A172 (cell line): ENCODE measurements at regions not wholly inside any gene's neighbourhood (a gene's known extent, or its start where the extent isn't known, plus 50 kb on each side); places are given as distances from the start of the nearest gene placed in this dataset.

Experiments used
- DNase-seq: peaks from one replicate; pipeline ENCODE4 v3.0.0-alpha.2; 2015; ENCODE audit warnings: low spot score

DNA sequence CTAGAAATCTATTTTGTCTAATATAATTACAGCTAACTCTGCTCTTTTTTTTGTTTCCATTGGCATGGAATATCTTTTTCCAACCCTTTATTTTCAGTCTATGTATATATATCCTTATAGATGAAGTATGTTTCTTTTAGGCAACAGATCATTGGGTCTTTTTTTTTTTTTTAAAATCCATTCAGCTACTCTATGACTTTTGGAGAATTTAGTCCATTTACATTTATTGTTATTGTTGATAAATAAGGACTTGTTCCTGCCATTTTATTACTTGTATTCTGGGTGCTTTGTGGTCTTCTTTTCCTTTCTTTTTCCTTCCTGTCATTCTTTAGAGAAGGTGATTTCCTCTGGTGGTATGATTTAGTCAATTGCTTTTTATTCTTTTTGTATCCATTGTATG lies 296.8 kb downstream of the SMARCA2 start:
- no peak for DNase-seq

DNA sequence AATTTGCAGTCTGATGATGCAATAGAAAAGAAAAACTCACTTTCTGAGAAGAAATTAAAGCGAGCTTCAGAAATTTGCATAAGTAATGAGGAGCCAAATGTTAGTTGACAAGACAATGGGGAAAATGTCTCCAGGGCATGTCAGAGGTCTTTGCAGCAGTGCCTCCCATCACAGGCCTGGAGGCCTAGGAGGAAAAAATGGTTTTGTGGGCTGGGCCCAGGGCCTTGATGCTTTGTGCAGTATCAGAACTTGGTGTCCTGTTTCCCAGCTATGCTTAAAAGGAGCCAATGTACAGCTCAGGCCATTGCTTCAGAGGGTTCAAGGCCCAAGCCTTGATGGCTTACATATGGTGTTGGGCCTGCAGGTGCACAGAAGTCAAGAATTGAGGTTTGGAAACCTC lies 298.4 kb downstream of the SMARCA2 start:
- no peak for DNase-seq

DNA sequence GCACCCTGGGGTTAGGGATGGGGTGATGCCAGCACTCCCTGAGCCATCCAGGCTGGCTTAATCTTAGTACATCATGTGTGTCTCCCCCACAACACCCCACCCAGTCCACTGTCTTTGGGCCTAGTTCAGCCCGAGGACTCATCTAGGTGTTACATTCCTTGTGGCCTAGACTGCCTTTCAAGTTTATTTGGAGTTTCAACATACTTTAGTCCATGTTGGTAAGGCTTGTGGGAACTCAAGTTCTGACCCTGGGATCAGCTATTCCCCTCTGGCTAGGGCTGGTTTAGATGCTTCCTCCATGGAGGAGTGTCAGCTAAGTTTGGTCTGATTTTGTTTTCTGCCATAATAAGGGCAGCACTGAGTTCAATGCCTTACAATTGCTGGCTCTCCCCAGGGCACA lies 302.4 kb downstream of the SMARCA2 start:
- DNase-seq = no peak

DNA sequence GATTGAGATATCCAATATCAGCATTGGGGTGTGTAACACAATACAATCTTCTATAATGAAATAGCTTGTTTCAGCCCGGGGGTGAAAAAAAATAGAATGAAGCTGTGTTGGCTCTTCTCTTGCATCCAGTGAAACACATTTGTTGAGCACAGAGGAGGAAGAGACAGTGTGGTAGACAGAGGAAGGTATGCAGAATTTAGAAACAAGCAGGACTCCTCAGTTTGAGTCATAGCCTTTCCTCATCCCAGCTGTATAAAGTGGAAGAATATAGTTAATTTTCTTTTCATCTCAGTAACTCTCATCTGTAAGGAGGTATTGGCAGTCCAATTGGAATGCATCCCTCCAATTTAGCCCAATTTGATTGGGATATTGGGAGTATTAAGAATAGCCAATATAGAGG lies 302.2 kb upstream of the VLDLR start:
- no peak for DNase-seq

DNA sequence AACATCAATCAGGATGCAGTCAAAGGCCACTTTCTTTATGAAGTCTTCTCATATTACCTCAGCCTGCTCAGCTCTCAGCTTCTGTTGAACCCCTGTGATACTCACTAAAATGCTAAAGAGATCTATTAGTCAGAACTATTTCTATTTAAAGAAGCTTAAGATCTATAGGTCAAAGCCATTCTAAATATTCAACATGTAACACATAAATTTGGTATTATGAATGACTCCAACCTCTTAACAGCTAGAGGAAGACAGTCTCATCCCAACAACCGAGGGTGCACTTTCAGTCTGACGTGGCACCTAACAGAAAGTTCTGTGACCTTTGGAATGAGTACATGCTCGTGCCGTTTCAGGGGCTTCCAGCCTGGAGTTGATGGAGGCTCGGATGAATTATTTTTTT lies 301.5 kb upstream of the VLDLR start:
- no peak for DNase-seq

DNA sequence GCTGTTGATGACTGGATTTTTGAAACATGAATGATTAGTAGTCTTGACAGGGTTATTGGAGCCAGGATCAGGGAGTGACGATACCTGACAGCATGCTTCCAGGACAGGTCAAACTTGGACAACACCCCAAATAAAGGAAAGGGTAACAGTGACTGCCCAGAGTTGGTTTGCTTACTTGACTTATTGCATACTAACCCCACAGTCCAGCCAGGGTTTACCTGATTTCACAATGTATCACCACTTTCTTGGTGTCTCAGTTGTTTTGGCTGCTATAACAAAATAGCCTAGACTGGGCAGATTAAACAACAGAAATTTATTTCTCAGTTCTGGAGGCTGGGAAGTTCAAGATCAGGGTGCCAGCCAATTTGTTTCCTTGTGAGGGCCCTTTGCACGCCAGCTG lies 301.0 kb upstream of the VLDLR start:
- DNase-seq = no peak

DNA sequence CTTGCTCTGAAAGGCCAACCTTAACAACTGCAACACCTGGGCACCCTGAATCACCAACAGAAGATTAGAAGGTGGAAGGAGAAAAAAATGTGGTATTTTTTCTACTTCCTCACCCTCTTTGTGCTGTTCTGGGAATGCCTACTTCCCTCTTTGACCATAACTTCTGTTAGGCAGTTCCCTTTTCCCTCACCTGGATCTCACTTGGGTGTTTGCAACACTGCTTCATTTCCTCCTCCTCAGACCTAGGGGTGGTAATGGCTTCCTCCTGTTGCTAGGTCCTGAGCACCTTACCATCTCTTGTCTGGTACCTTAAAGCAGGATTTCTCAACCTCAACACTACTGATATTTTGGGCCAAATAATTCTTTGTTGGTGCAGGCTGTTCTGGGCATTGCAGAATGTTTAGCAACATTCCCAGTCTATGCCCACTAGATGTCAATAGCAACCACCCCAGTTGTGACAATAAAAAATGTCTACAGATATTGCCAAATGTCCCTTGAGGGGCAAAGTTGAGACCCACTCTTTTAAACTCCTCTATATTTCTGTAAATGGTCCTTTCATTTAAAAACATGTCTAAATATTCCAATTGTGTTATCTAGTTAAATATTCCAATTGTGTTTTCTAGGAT lies 300.0 kb upstream of the VLDLR start:
- DNase-seq = no peak

DNA sequence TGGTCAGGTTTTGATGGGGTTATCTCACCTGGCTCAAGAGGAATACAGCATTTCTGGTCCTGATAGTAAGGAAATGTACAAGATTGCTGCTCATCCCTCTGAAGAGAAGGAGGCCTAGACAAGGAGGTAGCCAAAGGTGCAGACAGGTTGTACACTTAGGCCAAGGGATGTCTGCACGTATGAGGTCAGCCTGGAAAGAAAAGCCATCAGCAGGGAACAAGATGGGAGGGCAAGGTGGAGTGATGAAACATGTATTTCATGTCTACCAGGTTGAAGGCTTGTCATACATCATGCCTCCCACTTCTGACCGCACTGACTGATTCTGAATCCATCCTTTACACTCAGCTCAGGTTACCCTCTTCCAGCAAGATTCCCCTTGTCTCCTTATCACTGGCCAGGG lies 296.8 kb upstream of the VLDLR start:
- DNase-seq = no peak

DNA sequence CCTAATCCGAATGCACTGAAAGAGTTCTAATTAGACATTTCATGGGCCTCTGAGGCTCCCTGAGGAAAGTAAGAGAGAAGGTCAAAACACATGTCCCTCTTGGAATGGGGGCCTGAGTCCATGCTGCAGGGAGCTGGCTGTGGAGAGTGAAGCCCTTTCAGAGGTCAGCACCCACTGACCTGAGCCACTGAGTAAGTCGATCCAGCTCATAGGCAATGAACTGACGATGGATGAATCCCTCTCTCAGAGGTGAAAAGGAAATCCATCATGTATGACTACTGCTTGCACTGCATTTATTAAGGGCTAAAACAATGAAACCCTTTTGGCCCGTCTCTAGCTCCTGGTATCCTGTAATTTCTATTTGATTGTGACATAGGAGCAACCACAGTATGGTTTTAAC lies 288.9 kb upstream of the VLDLR start:
- no peak for DNase-seq

DNA sequence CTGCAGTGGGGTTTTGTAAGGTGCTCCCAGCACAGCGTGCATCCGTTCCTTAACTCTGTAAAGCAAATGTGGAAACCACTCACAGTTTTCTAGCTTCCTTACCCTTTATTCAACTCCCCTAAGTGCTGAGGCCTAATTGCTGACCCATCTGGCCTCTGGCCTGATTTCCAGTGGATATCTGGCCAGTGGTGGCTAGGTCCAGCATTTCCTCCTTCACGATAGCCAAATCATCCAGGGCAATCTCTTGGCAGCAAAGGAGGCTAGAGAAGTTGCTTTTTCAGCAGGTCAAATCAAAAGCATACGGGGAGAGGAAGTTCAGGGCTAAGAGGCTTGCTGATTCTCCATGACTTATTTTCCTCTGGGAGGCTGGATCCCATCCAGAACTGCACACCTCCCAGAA lies 286.3 kb upstream of the VLDLR start:
- no peak for DNase-seq

DNA sequence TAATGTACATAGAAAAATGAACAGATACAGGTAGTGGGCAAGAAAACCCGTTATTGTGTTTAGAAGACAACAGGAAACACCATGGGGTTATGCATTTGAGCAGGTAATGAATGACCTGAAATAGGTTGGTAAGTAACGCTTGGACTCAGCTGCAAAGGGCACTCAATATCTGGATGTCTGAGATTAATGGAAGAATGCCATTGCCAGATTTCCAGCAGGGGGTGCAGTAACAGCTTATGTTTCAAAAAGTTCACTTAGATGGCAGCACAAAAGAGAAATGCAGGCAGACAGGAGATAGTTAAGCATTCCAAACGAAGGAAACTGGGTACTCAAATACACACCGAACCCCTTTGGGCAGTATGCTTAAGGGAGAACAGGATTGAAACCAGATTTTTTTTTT lies 285.5 kb upstream of the VLDLR start:
- DNase-seq = no peak

DNA sequence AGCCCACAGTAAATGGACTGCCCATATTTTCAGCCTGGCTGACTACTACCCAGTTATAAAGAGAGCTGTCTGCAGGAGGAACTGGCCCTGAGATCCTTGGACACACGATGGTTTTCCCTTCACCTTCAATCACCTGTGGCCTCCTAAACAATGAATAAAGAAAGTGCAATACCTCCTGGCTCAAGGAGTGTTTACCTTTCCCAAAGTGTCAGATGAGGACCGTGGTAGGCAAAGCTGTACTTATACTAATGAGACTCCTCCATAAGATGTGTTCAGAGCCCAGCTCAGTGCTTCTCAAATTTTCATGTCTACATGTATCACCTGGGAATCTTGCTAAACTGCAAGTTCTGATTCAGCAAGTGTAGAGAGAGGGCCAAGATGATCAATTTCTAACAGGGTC lies 284.5 kb upstream of the VLDLR start:
- no peak for DNase-seq

DNA sequence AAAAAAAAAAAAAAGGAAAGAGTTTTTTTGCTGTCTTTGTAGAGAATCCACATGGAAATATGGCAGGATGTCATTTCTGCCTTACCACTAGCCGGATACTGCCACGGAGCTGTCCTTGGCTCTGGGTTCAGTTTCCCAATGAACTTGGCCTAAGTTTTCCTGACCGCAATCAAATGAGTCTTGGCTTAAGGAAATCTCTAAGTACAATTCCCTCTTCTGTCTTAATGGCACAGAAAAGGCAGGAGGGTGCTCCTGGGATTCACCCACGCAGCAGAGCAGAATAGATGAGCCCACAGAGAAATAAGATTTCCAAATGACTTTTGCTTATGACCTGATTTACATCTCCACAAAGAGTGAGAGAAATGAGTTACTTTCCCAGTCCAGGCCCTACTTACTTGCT lies 284.0 kb upstream of the VLDLR start:
- DNase-seq = no peak

DNA sequence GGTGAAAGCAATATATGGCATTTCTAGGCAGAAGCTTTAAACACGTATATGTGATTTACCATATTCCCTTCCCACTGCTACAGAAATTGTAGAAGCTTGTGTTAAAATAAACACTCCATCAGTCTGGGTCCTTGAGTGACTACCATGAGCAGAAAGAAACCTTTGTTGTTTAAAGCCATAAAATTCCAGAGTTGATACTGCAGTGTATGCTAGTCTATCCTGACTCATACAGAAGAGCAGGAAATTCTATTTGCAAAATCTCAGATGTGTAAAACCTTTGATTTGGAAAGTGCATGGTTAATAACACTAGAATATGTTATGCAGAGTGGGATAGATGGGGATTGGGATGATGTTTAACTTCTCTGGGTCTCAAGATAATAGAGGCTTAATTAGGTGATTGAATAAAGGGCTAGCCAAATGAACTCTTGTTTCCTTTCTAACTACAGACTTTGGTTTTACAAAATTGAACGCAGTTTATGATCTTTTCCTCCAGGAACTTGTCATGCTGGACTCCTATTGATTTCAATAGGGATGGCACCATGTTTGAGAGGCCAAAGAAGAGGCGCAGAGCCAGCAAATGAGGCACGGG lies 282.7 kb upstream of the VLDLR start:
- no peak for DNase-seq

DNA sequence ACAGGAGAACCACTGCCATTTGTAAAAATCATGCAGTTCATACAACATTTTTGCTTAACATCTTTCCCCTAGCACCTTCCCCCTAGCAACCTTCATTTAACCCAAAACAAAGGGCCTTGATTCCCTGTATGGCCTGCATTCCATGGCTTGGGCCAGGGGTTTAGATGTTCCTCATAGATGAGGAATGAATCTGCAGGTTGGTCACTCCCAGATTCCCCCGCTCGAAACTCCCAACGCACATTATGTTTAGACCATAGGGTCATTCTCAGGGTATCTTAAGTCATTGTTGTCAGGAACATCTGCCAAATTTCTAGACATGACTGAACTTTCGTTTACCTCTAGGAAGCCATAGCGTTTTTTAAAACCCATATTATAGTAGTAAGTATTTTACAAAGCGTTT lies 282.2 kb upstream of the VLDLR start:
- no peak for DNase-seq

DNA sequence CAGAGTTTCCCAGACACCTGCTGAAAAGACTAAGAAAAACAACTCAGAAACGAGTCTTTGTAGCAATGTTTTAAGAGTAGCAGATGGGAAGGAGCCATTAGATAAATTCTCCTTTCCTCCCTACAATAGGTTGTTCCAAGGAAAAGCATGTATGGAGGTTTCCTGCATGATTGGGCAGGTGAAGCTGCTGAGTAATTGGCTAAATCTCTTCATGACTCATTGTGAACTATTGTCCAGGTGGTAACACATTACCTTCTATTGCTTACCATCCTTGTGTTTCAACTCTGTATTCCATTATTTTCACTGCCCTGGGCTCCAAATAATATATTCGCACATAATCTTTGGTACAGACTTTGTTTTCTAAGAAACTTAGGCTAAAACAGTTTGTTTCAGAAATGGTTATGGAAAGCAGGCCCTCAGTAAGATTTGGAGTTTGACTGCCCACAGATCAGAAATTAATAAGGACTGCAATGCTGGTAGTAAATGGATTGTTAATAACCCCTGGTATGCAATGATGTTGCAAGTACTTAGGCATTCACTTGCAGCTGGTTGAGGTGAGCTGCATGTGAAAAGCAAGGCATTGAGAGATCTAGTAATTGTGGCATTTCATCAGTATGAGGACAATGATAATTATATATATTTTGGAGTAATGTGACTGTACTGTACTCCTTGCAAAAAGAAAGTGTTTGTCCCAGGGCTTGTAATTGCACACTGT lies 281.4 kb upstream of the VLDLR start:
- no peak for DNase-seq

DNA sequence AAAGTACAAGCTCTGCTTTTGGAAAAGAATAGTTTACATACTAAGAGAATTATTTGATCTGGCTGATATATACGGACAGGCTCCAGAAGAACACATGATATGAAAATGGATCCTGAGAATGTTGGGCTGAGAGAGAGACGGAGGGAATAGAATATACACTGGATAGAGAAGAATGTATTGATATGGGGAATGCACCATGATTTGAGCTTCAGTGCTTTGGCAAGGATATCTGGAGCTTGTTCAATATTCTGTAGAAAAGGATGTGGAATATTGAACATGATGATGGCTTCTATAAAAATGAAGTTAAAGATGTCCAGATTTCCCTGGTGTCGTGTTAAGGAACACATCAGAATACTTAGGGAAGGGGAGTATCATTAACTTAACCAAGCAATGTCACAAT lies 280.5 kb upstream of the VLDLR start:
- no peak for DNase-seq

DNA sequence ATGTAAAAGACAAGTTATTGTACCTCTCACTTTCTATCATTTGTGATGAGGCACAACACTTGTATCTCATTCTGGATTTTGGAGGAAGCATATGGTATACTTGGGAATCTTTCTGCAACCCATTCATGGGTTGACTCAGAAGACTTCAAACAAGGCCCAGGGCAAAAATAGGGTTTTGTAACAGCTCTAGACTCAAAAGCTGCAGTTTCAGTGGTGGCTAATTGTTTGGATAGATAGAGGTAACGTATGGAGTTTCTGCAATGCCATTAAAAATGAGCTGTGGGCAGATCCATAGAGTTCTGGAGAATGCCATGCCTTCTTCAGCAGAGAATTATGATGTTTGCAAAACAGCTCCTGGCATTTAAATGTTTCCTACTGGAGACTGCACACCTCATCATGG lies 279.6 kb upstream of the VLDLR start:
- DNase-seq = no peak

DNA sequence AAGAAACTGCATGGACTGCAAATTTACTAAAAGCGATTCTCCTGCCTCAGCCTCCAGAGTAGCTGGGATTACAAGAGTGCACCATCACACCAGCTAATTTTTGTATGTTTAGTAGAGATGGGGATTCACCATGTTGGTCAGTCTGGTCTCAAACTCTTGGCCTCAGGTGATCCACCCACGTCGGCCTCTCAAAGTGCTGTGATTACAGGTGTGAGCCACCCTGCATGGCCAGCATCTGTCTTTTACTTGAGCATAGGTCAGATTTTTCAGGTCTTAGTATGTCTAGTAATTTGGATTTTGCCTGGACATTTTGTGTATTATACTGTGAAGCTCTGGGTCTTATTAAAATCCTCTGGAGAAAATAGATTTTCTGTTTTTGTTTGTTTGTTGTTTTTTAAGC lies 277.8 kb upstream of the VLDLR start:
- DNase-seq = no peak

DNA sequence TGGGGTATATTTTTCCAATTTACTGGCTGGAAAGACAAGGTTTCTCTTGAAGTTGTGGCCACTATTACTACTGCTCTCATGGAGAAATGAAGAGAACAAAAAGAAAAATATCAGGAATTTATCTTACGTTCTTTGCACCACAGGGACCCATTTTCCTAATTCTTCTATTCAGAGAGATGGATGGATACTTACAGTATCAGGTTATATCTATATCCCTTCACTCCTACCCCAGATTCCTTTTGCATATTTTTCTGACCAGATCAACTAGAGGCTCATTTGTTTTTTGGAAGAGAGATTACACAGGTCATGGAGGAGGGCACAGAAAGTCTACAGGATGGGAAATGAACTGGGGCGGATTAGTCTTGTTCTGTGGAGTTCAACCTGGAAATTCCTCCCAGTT lies 277.2 kb upstream of the VLDLR start:
- DNase-seq = no peak

DNA sequence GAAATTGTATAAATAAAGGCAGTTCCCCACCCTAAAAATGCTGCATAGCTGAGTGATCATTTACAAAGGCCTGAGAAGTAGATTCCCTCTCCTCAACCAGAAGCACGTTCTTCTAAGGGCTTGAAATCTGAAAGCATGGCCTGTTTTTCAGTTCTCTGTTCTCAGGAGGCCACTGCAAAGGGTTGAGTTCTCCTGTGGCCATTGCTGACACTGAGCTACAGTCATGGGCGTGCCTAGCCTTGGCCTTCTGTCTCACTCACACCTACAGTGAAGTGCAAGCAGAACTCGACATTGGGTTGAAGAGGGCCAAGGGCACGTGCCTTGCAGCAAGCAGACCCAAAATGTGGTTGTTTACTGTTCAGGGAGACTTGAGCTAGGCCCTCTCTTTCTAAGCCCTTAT lies 276.6 kb upstream of the VLDLR start:
- DNase-seq = no peak

DNA sequence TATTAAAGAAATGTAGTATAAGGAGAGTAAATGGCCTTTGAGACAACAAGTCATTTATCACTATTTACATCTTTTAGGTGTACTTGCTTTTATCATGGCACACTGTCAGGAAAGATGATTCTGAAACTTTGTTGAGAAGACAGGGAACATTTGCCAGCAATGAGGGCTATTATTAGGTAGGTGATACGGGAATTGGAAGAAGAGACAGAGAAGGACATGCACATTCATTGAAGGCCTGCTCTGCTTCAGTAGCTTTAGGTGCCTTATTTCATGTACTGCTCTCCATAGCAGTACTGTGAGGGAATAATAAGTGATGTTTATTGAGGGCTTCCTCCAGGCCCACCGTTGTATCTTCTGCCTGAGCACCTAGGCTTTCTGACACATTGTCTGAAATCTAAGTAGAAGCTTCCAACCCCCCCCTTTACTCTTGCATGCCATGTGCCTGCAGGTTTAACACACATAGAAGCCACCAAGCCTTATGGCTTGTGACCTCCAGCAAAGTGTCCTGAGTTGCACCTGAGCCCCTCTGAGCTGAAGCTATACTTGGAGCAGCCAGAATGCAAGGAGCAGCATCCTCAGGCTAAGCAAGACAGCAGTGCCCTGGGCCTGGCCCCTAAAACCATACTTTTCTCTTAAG lies 275.2 kb upstream of the VLDLR start:
- DNase-seq = no peak

DNA sequence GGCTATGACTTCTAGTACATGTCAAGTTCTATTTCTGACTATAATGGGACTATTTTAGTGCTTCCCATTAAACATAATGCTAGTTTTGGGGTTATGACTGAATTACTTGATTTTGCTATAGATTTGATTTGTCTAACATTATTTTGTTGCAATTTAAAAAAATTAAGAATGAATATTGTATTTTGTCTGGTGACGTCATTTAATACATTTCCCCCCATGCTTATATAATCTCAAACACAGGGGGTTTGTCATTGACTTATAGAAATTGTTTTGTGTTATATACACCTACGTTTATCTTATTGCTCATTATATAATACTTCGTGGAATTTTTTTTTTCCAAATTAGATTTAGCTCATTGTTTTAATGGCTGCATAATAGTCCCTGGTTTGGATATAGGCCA lies 270.3 kb upstream of the VLDLR start:
- DNase-seq = no peak
